GM23338 (cell line): ENCODE measurements at regions not wholly inside any gene's neighbourhood (a gene's known extent, or its start where the extent isn't known, plus 50 kb on each side); places are given as distances from the start of the nearest gene placed in this dataset.

Source experiments
- ATAC-seq: fragments of 200-7000 bp; cut with Tn5 transposase; 3 replicates; pipeline ENCODE4 v1.9.1; 2020
- DNase-seq: peaks from one replicate; pipeline ENCODE4 v3.0.0-alpha.2; 2015; ENCODE audit warnings: low spot score
- H2AFZ ChIP-seq: fragments of 200-600 bp; sonication (generic); 2 replicates; pipeline ENCODE4 v1.8.0; 2016; ENCODE audit warnings: antibody characterized with exemption, mild to moderate bottlenecking, moderate library complexity
- H3F3A ChIP-seq: fragments of 200-600 bp; sonication (generic); replicated peaks from 2 replicates; pipeline ENCODE4 v1.8.0; 2017; ENCODE audit warnings: antibody characterized with exemption, mixed run types, low read depth
- H3K27ac ChIP-seq: fragments of 200-600 bp; sonication (generic); 2 replicates; pipeline ENCODE4 v1.6.1; 2016; ENCODE audit warnings: low read depth
- H3K27me3 ChIP-seq: fragments of 200-600 bp; sonication (generic); 2 replicates; pipeline ENCODE4 v1.8.0; 2016; ENCODE audit warnings: mild to moderate bottlenecking, mixed run types, moderate library complexity; ENCODE audit not compliant: insufficient read depth
- H3K36me3 ChIP-seq: fragments of 200-600 bp; sonication (generic); 2 replicates; pipeline ENCODE4 v1.8.0; 2016; ENCODE audit warnings: mild to moderate bottlenecking; ENCODE audit not compliant: insufficient read depth
- H3K4me1 ChIP-seq: fragments of 200-600 bp; sonication (generic); 2 replicates; pipeline ENCODE4 v1.8.0; 2016; ENCODE audit warnings: mild to moderate bottlenecking, moderate library complexity; ENCODE audit not compliant: insufficient read depth
- H3K4me2 ChIP-seq: fragments of 200-600 bp; sonication (generic); 2 replicates; pipeline ENCODE4 v1.7.1; 2017; ENCODE audit warnings: mixed run types
- H3K4me3 ChIP-seq: fragments of 200-600 bp; sonication (generic); 2 replicates; pipeline ENCODE4 v1.6.1; 2016; ENCODE audit warnings: mixed run types
- H3K79me2 ChIP-seq: fragments of 200-600 bp; sonication (generic); replicated peaks from 2 replicates; pipeline ENCODE4 v1.8.0; 2017; ENCODE audit warnings: mild to moderate bottlenecking; ENCODE audit not compliant: insufficient read depth
- H3K9me2 ChIP-seq: fragments of 200-600 bp; sonication (generic); 2 replicates; pipeline ENCODE4 v1.8.0; 2017; ENCODE audit not compliant: insufficient read depth
- H4K20me1 ChIP-seq: fragments of 200-600 bp; sonication (generic); replicated peaks from 2 replicates; pipeline ENCODE4 v1.8.0; 2017; ENCODE audit warnings: mild to moderate bottlenecking; ENCODE audit not compliant: insufficient read depth
- H3K27ac Mint-ChIP-seq: 2 replicates; pipeline ENCODE4 v1.8.0; 2020; ENCODE audit warnings: inconsistent platforms, mild to moderate bottlenecking, moderate library complexity, mixed read lengths
- H3K27me3 Mint-ChIP-seq: 3 replicates; pipeline ENCODE4 v1.8.0; 2022; ENCODE audit warnings: low read depth, mild to moderate bottlenecking, moderate library complexity, mixed read lengths, inconsistent platforms; ENCODE audit not compliant: insufficient read depth, poor library complexity
- H3K36me3 Mint-ChIP-seq: 3 replicates; pipeline ENCODE4 v1.8.0; 2021; ENCODE audit warnings: low read depth, mild to moderate bottlenecking, inconsistent platforms, moderate library complexity, mixed read lengths
- H3K4me1 Mint-ChIP-seq: 3 replicates; pipeline ENCODE4 v1.8.0; 2020; ENCODE audit warnings: mild to moderate bottlenecking, inconsistent platforms, mixed read lengths
- H3K4me3 Mint-ChIP-seq: 3 replicates; pipeline ENCODE4 v1.8.0; 2021; ENCODE audit warnings: moderate library complexity, mild to moderate bottlenecking, inconsistent platforms, mixed read lengths
- H3K9me3 Mint-ChIP-seq: 3 replicates; pipeline ENCODE4 v1.8.0; 2020; ENCODE audit warnings: moderate library complexity, mild to moderate bottlenecking, inconsistent platforms, mixed read lengths
- CREB1 ChIP-seq: fragments of 250-450 bp; sonication (Bioruptor Pico); IDR thresholded peaks from 2 replicates; pipeline ENCODE4 v1.5.0; 2020; ENCODE audit warnings: low read depth, mild to moderate bottlenecking, moderate library complexity
- EZH2 ChIP-seq: fragments of 200-600 bp; sonication (generic); IDR thresholded peaks from one replicate; pipeline ENCODE4 v1.8.0; 2017; ENCODE audit warnings: antibody characterized with exemption, mild to moderate bottlenecking, low read depth; ENCODE audit not compliant: unreplicated experiment
- EZH2phosphoT487 ChIP-seq: fragments of 200-600 bp; sonication (generic); IDR thresholded peaks from one replicate; pipeline ENCODE4 v1.8.1; 2018; ENCODE audit warnings: antibody characterized with exemption; ENCODE audit not compliant: unreplicated experiment
- JUNB ChIP-seq: IDR thresholded peaks from one replicate; pipeline ENCODE4 v1.6.1; 2016; ENCODE audit warnings: antibody characterized with exemption; ENCODE audit not compliant: unreplicated experiment
- NANOG ChIP-seq: IDR thresholded peaks from 2 replicates; pipeline ENCODE4 v1.6.1; 2016; ENCODE audit warnings: antibody characterized with exemption, borderline replicate concordance
- POLR2AphosphoS5 ChIP-seq: IDR thresholded peaks from 2 replicates; pipeline ENCODE4 v1.6.1; 2016; ENCODE audit warnings: antibody characterized with exemption, low read depth
- STAT1 ChIP-seq: IDR thresholded peaks from one replicate; pipeline ENCODE4 v1.6.1; 2016; ENCODE audit warnings: antibody characterized with exemption; ENCODE audit not compliant: unreplicated experiment
- ZNF114 ChIP-seq: fragments of 250-450 bp; sonication (Bioruptor Pico); IDR thresholded peaks from 2 replicates; pipeline ENCODE4 v1.5.0; 2020; ENCODE audit warnings: mild to moderate bottlenecking, moderate library complexity
- ZNF331 ChIP-seq: fragments of 250-450 bp; sonication (Bioruptor Pico); IDR thresholded peaks from 2 replicates; pipeline ENCODE4 v1.5.0; 2020; ENCODE audit warnings: low read depth, mild to moderate bottlenecking, moderate library complexity
- TF ChIP-seq, protein P1 (sequence below): IDR thresholded peaks from 2 replicates; pipeline ENCODE4 v1.6.1; 2016; ENCODE audit warnings: antibody characterized with exemption
- TF ChIP-seq, protein P2 (sequence below): fragments of 250-450 bp; sonication (Bioruptor Pico); IDR thresholded peaks from 2 replicates; pipeline ENCODE4 v1.5.0; 2020; ENCODE audit warnings: mild to moderate bottlenecking, moderate library complexity
- TF ChIP-seq, protein P3 (sequence below): IDR thresholded peaks from one replicate; pipeline ENCODE4 v1.6.1; 2018; ENCODE audit warnings: antibody characterized with exemption; ENCODE audit not compliant: unreplicated experiment
- TF ChIP-seq, protein P4 (sequence below), 2 experiments: fragments of 200-600 bp in 1 of 2; sonication (generic) in 1 of 2; conservative IDR thresholded peaks; 2 replicates each; pipeline versions ENCODE4 v1.5.1 to v1.6.1; 2016 to 2017; ENCODE audit warnings: antibody characterized with exemption in 2 of 2, low read depth in 2 of 2, mild to moderate bottlenecking in 2 of 2, moderate library complexity in 1 of 2

DNA sequence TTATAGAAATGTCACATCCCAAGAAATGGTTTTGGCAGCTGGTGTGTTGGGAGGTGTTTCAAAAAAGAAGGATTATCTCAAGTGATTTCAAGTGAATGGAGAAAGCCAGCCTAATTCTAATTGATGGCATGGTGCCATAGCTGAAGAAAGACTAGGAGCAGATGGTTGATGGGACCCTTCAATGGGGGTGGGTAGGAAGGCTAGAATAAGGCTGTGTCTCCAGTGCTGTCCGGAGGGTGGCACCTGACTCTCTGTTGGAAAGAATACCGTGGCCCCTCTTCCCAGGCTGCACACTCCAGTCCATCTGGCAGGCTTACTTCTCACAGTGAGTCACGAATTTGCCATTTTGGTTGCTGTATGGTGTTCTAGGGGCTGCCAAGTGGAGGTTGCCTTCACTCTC is 51.0 kb upstream of the GPR12 start:
- H3K4me3 Mint-ChIP-seq, result no peak overlapping the region
- peaks cover 13% of the 10 kb centered on the region; the same call in 2 of the 3 replicates for H3K36me3 Mint-ChIP-seq
- ATAC-seq, result no peak
- Histone ChIP-seq H3F3A (no peaks in the 10 kb centered on the region), H2AFZ (no peak overlapping the region), H3K9me2 (peaks cover 4% of the 10 kb centered on the region; the same call in 1 of the 2 replicates), H3K4me1 (peaks cover 14% of the 10 kb centered on the region), H3K27me3 (no peaks in the 10 kb centered on the region), H3K36me3 (no peaks in the 10 kb centered on the region), H3K4me2 (no peak overlapping the region), H3K4me3 (no peak overlapping the region), H4K20me1 (no peaks in the 10 kb centered on the region), H3K27ac (no peak overlapping the region), H3K79me2 (no peaks in the 10 kb centered on the region)
- peaks cover 14% of the 10 kb centered on the region; the same call in 2 of the 3 replicates for H3K4me1 Mint-ChIP-seq
- TF ChIP-seq STAT1, result no peak
- TF ChIP-seq, protein P1, sequence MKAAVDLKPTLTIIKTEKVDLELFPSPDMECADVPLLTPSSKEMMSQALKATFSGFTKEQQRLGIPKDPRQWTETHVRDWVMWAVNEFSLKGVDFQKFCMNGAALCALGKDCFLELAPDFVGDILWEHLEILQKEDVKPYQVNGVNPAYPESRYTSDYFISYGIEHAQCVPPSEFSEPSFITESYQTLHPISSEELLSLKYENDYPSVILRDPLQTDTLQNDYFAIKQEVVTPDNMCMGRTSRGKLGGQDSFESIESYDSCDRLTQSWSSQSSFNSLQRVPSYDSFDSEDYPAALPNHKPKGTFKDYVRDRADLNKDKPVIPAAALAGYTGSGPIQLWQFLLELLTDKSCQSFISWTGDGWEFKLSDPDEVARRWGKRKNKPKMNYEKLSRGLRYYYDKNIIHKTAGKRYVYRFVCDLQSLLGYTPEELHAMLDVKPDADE, result no peak
- TF ChIP-seq, protein P2, sequence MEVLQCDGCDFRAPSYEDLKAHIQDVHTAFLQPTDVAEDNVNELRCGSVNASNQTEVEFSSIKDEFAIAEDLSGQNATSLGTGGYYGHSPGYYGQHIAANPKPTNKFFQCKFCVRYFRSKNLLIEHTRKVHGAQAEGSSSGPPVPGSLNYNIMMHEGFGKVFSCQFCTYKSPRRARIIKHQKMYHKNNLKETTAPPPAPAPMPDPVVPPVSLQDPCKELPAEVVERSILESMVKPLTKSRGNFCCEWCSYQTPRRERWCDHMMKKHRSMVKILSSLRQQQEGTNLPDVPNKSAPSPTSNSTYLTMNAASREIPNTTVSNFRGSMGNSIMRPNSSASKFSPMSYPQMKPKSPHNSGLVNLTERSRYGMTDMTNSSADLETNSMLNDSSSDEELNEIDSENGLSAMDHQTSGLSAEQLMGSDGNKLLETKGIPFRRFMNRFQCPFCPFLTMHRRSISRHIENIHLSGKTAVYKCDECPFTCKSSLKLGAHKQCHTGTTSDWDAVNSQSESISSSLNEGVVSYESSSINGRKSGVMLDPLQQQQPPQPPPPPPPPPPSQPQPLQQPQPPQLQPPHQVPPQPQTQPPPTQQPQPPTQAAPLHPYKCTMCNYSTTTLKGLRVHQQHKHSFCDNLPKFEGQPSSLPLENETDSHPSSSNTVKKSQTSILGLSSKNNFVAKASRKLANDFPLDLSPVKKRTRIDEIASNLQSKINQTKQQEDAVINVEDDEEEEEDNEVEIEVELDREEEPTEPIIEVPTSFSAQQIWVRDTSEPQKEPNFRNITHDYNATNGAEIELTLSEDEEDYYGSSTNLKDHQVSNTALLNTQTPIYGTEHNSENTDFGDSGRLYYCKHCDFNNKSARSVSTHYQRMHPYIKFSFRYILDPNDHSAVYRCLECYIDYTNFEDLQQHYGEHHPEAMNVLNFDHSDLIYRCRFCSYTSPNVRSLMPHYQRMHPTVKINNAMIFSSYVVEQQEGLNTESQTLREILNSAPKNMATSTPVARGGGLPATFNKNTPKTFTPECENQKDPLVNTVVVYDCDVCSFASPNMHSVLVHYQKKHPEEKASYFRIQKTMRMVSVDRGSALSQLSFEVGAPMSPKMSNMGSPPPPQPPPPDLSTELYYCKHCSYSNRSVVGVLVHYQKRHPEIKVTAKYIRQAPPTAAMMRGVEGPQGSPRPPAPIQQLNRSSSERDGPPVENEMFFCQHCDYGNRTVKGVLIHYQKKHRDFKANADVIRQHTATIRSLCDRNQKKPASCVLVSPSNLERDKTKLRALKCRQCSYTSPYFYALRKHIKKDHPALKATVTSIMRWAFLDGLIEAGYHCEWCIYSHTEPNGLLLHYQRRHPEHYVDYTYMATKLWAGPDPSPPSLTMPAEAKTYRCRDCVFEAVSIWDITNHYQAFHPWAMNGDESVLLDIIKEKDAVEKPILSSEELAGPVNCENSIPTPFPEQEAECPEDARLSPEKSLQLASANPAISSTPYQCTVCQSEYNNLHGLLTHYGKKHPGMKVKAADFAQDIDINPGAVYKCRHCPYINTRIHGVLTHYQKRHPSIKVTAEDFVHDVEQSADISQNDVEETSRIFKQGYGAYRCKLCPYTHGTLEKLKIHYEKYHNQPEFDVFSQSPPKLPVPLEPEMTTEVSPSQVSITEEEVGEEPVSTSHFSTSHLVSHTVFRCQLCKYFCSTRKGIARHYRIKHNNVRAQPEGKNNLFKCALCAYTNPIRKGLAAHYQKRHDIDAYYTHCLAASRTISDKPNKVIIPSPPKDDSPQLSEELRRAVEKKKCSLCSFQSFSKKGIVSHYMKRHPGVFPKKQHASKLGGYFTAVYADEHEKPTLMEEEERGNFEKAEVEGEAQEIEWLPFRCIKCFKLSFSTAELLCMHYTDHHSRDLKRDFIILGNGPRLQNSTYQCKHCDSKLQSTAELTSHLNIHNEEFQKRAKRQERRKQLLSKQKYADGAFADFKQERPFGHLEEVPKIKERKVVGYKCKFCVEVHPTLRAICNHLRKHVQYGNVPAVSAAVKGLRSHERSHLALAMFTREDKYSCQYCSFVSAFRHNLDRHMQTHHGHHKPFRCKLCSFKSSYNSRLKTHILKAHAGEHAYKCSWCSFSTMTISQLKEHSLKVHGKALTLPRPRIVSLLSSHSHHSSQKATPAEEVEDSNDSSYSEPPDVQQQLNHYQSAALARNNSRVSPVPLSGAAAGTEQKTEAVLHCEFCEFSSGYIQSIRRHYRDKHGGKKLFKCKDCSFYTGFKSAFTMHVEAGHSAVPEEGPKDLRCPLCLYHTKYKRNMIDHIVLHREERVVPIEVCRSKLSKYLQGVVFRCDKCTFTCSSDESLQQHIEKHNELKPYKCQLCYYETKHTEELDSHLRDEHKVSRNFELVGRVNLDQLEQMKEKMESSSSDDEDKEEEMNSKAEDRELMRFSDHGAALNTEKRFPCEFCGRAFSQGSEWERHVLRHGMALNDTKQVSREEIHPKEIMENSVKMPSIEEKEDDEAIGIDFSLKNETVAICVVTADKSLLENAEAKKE (CRISPR knock-in tag), result no peak
- no peak for TF ChIP-seq CREB1 (CRISPR knock-in tag)
- TF ChIP-seq EZH2phosphoT487, result no peak
- TF ChIP-seq ZNF114 (CRISPR knock-in tag), result no peak
- no peak for TF ChIP-seq NANOG
- TF ChIP-seq, protein P3, sequence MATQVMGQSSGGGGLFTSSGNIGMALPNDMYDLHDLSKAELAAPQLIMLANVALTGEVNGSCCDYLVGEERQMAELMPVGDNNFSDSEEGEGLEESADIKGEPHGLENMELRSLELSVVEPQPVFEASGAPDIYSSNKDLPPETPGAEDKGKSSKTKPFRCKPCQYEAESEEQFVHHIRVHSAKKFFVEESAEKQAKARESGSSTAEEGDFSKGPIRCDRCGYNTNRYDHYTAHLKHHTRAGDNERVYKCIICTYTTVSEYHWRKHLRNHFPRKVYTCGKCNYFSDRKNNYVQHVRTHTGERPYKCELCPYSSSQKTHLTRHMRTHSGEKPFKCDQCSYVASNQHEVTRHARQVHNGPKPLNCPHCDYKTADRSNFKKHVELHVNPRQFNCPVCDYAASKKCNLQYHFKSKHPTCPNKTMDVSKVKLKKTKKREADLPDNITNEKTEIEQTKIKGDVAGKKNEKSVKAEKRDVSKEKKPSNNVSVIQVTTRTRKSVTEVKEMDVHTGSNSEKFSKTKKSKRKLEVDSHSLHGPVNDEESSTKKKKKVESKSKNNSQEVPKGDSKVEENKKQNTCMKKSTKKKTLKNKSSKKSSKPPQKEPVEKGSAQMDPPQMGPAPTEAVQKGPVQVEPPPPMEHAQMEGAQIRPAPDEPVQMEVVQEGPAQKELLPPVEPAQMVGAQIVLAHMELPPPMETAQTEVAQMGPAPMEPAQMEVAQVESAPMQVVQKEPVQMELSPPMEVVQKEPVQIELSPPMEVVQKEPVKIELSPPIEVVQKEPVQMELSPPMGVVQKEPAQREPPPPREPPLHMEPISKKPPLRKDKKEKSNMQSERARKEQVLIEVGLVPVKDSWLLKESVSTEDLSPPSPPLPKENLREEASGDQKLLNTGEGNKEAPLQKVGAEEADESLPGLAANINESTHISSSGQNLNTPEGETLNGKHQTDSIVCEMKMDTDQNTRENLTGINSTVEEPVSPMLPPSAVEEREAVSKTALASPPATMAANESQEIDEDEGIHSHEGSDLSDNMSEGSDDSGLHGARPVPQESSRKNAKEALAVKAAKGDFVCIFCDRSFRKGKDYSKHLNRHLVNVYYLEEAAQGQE, result no peak
- TF ChIP-seq, protein P4, sequence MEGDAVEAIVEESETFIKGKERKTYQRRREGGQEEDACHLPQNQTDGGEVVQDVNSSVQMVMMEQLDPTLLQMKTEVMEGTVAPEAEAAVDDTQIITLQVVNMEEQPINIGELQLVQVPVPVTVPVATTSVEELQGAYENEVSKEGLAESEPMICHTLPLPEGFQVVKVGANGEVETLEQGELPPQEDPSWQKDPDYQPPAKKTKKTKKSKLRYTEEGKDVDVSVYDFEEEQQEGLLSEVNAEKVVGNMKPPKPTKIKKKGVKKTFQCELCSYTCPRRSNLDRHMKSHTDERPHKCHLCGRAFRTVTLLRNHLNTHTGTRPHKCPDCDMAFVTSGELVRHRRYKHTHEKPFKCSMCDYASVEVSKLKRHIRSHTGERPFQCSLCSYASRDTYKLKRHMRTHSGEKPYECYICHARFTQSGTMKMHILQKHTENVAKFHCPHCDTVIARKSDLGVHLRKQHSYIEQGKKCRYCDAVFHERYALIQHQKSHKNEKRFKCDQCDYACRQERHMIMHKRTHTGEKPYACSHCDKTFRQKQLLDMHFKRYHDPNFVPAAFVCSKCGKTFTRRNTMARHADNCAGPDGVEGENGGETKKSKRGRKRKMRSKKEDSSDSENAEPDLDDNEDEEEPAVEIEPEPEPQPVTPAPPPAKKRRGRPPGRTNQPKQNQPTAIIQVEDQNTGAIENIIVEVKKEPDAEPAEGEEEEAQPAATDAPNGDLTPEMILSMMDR (conservative IDR thresholded peaks at IDR 0.05; ENCODE audit: low read depth in 2 of 2), result no peak
- no peak for TF ChIP-seq ZNF331 (CRISPR knock-in tag)
- TF ChIP-seq POLR2AphosphoS5, result no peak
- TF ChIP-seq JUNB, result no peak
- TF ChIP-seq EZH2, result no peak
- no peak overlapping the region for H3K27ac Mint-ChIP-seq
- no peak for DNase-seq
- peaks cover 9% of the 10 kb centered on the region for H3K9me3 Mint-ChIP-seq
- H3K27me3 Mint-ChIP-seq, result peaks cover 2% of the 10 kb centered on the region
